ENCODE measurements at regions not wholly inside any gene's neighbourhood (a gene's known extent, or its start where the extent isn't known, plus 50 kb on each side); places are given as distances from the start of the nearest gene placed in this dataset.
"Not testable (repeated sequence)": the region's sequence is repeated elsewhere in the genome, so short reads cannot be mapped to it uniquely, and the experiment has no call there.

- no peak for DNase-seq
Measured at GRCh38 chr5:159657298-159657697, 259.0 kb upstream of the ADRA1B start.

GRCh38 chr5:159657771-159658170 is 258.5 kb upstream of the ADRA1B start:
- DNase-seq: peak; percentile 11

- no peak for DNase-seq
Measured at GRCh38 chr5:159658266-159658925, 257.9 kb upstream of the ADRA1B start.

GRCh38 chr5:159660401-159660800 is 255.9 kb upstream of the ADRA1B start:
- no peak for DNase-seq

- DNase-seq: no peak
Measured at GRCh38 chr5:159663986-159664385, 252.3 kb upstream of the ADRA1B start.

- DNase-seq: no peak
Measured at GRCh38 chr5:159667286-159667685, 249.0 kb upstream of the ADRA1B start.

- DNase-seq: no peak
Measured at GRCh38 chr5:159668556-159668955, 247.7 kb upstream of the ADRA1B start.

GRCh38 chr5:159669559-159669958 is 246.7 kb upstream of the ADRA1B start:
- DNase-seq: no peak

- no peak for DNase-seq
Measured at GRCh38 chr5:159671886-159672285, 244.4 kb upstream of the ADRA1B start.

- DNase-seq: no peak
Measured at GRCh38 chr5:159673538-159673937, 242.7 kb upstream of the ADRA1B start.

GRCh38 chr5:159678657-159679392 is 237.5 kb upstream of the ADRA1B start:
- DNase-seq: no peak

- no peak for DNase-seq
Measured at GRCh38 chr5:159680095-159680494, 236.2 kb upstream of the ADRA1B start.

GRCh38 chr5:159681661-159682060 is 234.6 kb upstream of the ADRA1B start:
- DNase-seq: no peak

GRCh38 chr5:159682623-159683022 is 233.7 kb upstream of the ADRA1B start:
- DNase-seq: no peak

- DNase-seq: not testable (repeated sequence)
Measured at GRCh38 chr5:159687892-159688291, 228.4 kb upstream of the ADRA1B start.

GRCh38 chr5:159695741-159696294 is 220.5 kb upstream of the ADRA1B start:
- no peak for DNase-seq

- DNase-seq: no peak
Measured at GRCh38 chr5:159697530-159697929, 218.8 kb upstream of the ADRA1B start.

GRCh38 chr5:159698322-159698721 is 218.0 kb upstream of the ADRA1B start:
- DNase-seq: no peak

- no peak for DNase-seq
Measured at GRCh38 chr5:159700016-159700415, 216.3 kb upstream of the ADRA1B start.

GRCh38 chr5:159702301-159702700 is 214.0 kb upstream of the ADRA1B start:
- DNase-seq: no peak

GRCh38 chr5:159702826-159703225 is 213.5 kb upstream of the ADRA1B start:
- no peak for DNase-seq

- DNase-seq: no peak
Measured at GRCh38 chr5:159704160-159704559, 212.1 kb upstream of the ADRA1B start.

GRCh38 chr5:159705948-159706347 is 210.3 kb upstream of the ADRA1B start:
- DNase-seq: no peak

GRCh38 chr5:159708090-159708489 is 208.2 kb upstream of the ADRA1B start:
- DNase-seq: no peak

All from hindlimb muscle (tissue), 1 donor.